Upper lobe of left lung (tissue), 6 donors: ENCODE measurements at regions not wholly inside any gene's neighbourhood (a gene's known extent, or its start where the extent isn't known, plus 50 kb on each side); places are given as distances from the start of the nearest gene placed in this dataset.
"Not testable (repeated sequence)": the region's sequence is repeated elsewhere in the genome, so short reads cannot be mapped to it uniquely, and the experiment has no call there.

Source experiments
- ATAC-seq, 2 donors: fragments of 200-7000 bp; cut with Tn5 transposase; one replicate each; pipeline ENCODE4 v1.9.1; 2022; ENCODE audit warnings: mild to moderate bottlenecking in 2 of 2, moderate library complexity in 2 of 2; ENCODE audit not compliant: low FRiP score in 2 of 2
- DNase-seq, 2 donors: peaks; one replicate each; pipeline ENCODE4 v3.0.0-alpha.2; 2019 to 2020
- H3K27ac ChIP-seq, 4 donors: fragments of 200-600 bp; sonication (generic); one replicate each; pipeline ENCODE4 v1.5.1; 2016 to 2019
- H3K27me3 ChIP-seq, 4 donors: fragments of 200-600 bp; sonication (generic); one replicate each; pipeline ENCODE4 v1.5.1; 2017 to 2019
- H3K36me3 ChIP-seq, 4 donors: fragments of 200-600 bp; sonication (generic); one replicate each; pipeline ENCODE4 v1.5.1; 2016 to 2019
- H3K4me1 ChIP-seq, 4 donors: fragments of 200-600 bp; sonication (generic); one replicate each; pipeline ENCODE4 v1.5.1; 2018 to 2019
- H3K4me3 ChIP-seq, 4 donors: fragments of 200-600 bp; sonication (generic); one replicate each; pipeline ENCODE4 v1.5.1; 2017 to 2019; ENCODE audit warnings: mild to moderate bottlenecking in 2 of 4, moderate library complexity in 1 of 4
- H3K9me3 ChIP-seq, 4 donors: fragments of 200-600 bp; sonication (generic); one replicate each; pipeline ENCODE4 v1.5.1; 2018 to 2019
- EP300 ChIP-seq, 4 donors: sonication (generic); formaldehyde crosslinking; IDR thresholded peaks; one replicate each; pipeline ENCODE4 v1.5.1; 2017; ENCODE audit warnings: antibody characterized with exemption in 4 of 4, control low read depth in 2 of 4
- POLR2A ChIP-seq, 4 donors: fragments of 450-650 bp; IDR thresholded peaks; one replicate each; pipeline ENCODE4 v1.5.1; 2016 to 2017; ENCODE audit warnings: antibody characterized with exemption in 4 of 4, mild to moderate bottlenecking in 2 of 4
- POLR2AphosphoS5 ChIP-seq, 2 donors: sonication (generic); formaldehyde crosslinking; IDR thresholded peaks; one replicate each; pipeline ENCODE4 v1.5.1; 2017; ENCODE audit warnings: antibody characterized with exemption in 2 of 2
- WGBS, 2 donors: methylation state at CpG; one replicate each; pipeline ENCODE4 v1.1.5; 2017 to 2018; 5-methylcytosine and 5-hydroxymethylcytosine counted together
- TF ChIP-seq, protein P1 (sequence below), 6 experiments: fragments of 450-650 bp in 4 of 6; fragments of 200-600 bp in 2 of 6; sonication (generic) in 2 of 6; IDR thresholded peaks; one replicate each; pipeline ENCODE4 v1.5.1; 2016 to 2019; ENCODE audit warnings: antibody characterized with exemption in 6 of 6
- donor health status: DM: no; HTN: no; CAD: no; lungs with moderate emphysema.
- donor health status: DM: no; HTN: yes; CAD: no; lungs with severe emphysema.

- Histone ChIP-seq H3K27me3 (no peaks in the 10 kb centered on the region), H3K27ac (no peak overlapping the region), H3K4me3 (no peak overlapping the region), H3K9me3 (peaks cover 0 to 4% (median 0%) of the 10 kb centered on the region in 4 donors), H3K4me1 (no peaks in the 10 kb centered on the region), H3K36me3 (no peaks in the 10 kb centered on the region)
- DNase-seq (no peak), ATAC-seq (no peak)
- TF ChIP-seq, protein P1, sequence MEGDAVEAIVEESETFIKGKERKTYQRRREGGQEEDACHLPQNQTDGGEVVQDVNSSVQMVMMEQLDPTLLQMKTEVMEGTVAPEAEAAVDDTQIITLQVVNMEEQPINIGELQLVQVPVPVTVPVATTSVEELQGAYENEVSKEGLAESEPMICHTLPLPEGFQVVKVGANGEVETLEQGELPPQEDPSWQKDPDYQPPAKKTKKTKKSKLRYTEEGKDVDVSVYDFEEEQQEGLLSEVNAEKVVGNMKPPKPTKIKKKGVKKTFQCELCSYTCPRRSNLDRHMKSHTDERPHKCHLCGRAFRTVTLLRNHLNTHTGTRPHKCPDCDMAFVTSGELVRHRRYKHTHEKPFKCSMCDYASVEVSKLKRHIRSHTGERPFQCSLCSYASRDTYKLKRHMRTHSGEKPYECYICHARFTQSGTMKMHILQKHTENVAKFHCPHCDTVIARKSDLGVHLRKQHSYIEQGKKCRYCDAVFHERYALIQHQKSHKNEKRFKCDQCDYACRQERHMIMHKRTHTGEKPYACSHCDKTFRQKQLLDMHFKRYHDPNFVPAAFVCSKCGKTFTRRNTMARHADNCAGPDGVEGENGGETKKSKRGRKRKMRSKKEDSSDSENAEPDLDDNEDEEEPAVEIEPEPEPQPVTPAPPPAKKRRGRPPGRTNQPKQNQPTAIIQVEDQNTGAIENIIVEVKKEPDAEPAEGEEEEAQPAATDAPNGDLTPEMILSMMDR (IDR thresholded peaks at IDR 0.05), result no peak
- no peak for TF ChIP-seq POLR2A (IDR thresholded peaks at IDR 0.05)
- TF ChIP-seq EP300 (IDR thresholded peaks at IDR 0.05), result no peak
- no peak for TF ChIP-seq POLR2AphosphoS5 (IDR thresholded peaks at IDR 0.05)
- 25 to 34% methylated on average over 5 of the region's 5 CpGs for WGBS, 2 donors
Observed at GRCh38 chrX:14351611-14352303, 177.6 kb upstream of the GLRA2 start.

DNA sequence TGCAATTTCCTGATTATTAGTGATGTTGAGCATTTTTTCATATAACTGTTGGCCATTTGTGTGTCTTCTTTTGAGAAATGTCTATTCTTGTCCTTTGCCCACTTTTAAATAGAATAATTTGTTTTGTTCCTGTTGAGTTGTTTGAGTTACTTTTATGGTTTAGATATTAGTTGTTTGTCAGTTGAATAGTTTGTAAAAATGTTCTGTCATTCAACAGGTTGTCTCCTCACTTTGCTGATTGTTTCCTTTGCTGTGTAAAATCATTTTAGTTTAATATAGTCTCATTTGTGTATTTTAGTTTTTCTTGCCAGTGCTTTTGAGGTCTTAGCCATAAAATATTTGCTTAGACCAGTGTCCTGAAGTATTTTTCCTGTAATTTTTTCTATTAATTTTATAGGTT is 181.8 kb upstream of the GLRA2 start:
- H3K27ac ChIP-seq, result no peak overlapping the region
- H3K4me1 ChIP-seq, result no peaks in the 10 kb centered on the region
- ATAC-seq (no peak), DNase-seq (no peak)
- H3K36me3 ChIP-seq, result no peaks in the 10 kb centered on the region
- TF ChIP-seq EP300 (IDR thresholded peaks at IDR 0.05), result no peak
- TF ChIP-seq POLR2AphosphoS5 (IDR thresholded peaks at IDR 0.05), result no peak
- TF ChIP-seq, protein P1 (IDR thresholded peaks at IDR 0.05), result no peak
- no peak for TF ChIP-seq POLR2A (IDR thresholded peaks at IDR 0.05)
- H3K9me3 ChIP-seq, result peaks cover 0 to 4% (median 0%) of the 10 kb centered on the region in 4 donors
- no peaks in the 10 kb centered on the region for H3K27me3 ChIP-seq
- H3K4me3 ChIP-seq, result no peak overlapping the region

- TF ChIP-seq POLR2AphosphoS5 (IDR thresholded peaks at IDR 0.05), result no peak
- no peak for ATAC-seq
Observed at GRCh38 chrX:14344172-14344940, 185.0 kb upstream of the GLRA2 start.

GRCh38 chrX:14309431-14309830 is 219.9 kb upstream of the GLRA2 start:
- Histone ChIP-seq H3K36me3 (no peaks in the 10 kb centered on the region), H3K27ac (no peak overlapping the region), H3K27me3 (no peaks in the 10 kb centered on the region), H3K9me3 (peaks cover 0 to 3% (median 0%) of the 10 kb centered on the region in 4 donors), H3K4me3 (no peak overlapping the region), H3K4me1 (no peaks in the 10 kb centered on the region)
- 89 to 90% methylated on average over 1 of the region's 1 CpG for WGBS, 2 donors
- ATAC-seq (no peak), DNase-seq (no peak)
- TF ChIP-seq POLR2AphosphoS5 (IDR thresholded peaks at IDR 0.05) (no peak), EP300 (IDR thresholded peaks at IDR 0.05) (no peak), POLR2A (IDR thresholded peaks at IDR 0.05) (no peak)
- TF ChIP-seq, protein P1 (IDR thresholded peaks at IDR 0.05), result no peak

More at GRCh38 chrX:14344172-14344940, 185.0 kb upstream of the GLRA2 start:
- H3K4me3 ChIP-seq, result no peak overlapping the region
- no peak for DNase-seq
- peaks cover 0 to under 1% (median 0%) of the 10 kb centered on the region in 4 donors for H3K9me3 ChIP-seq
- no peaks in the 10 kb centered on the region for H3K4me1 ChIP-seq
- no peak overlapping the region for H3K27ac ChIP-seq
- H3K27me3 ChIP-seq, result no peaks in the 10 kb centered on the region
- 53 to 59% methylated on average over 3 of the region's 3 CpGs for WGBS, 2 donors
- no peaks in the 10 kb centered on the region for H3K36me3 ChIP-seq

GRCh38 chrX:14308976-14309375 is 220.4 kb upstream of the GLRA2 start:
- DNase-seq, result not testable (repeated sequence)
- WGBS, 2 donors, result 54 to 56% methylated on average over 3 of the region's 3 CpGs

More at GRCh38 chrX:14308976-14309375, 220.4 kb upstream of the GLRA2 start:
- not testable (repeated sequence) for H3K9me3 ChIP-seq, H3K4me3 ChIP-seq, H3K36me3 ChIP-seq, ATAC-seq, H3K27ac ChIP-seq, H3K27me3 ChIP-seq, H3K4me1 ChIP-seq
